AG09309 (cell line): ENCODE measurements at regions not wholly inside any gene's neighbourhood (a gene's known extent, or its start where the extent isn't known, plus 50 kb on each side); places are given as distances from the start of the nearest gene placed in this dataset.

Experiments
- DNase-seq: peaks from one replicate; pipeline ENCODE4 v3.0.0-alpha.2; 2010; ENCODE audit warnings: low read depth
- H3K4me3 ChIP-seq: 2 replicates; pipeline ENCODE4 v1.5.1; 2011; ENCODE audit warnings: mild to moderate bottlenecking, low read depth, low read length, moderate library complexity; ENCODE audit not compliant: control insufficient read depth
- CTCF ChIP-seq: IDR thresholded peaks from 2 replicates; pipeline ENCODE4 v1.5.1; 2011; ENCODE audit warnings: mild to moderate bottlenecking, low read depth, low read length, inconsistent platforms; ENCODE audit not compliant: insufficient read depth, control insufficient read depth; ENCODE audit errors: missing control alignments

GRCh38 chr4:11151500-11151899 lies 277.2 kb downstream of the HS3ST1 start:
- H3K4me3 ChIP-seq: no peak overlapping the region
- no peak for DNase-seq
- no peak for TF ChIP-seq CTCF

- no peak for TF ChIP-seq CTCF
- DNase-seq: no peak
- no peak overlapping the region for H3K4me3 ChIP-seq
Measured at GRCh38 chr4:11149612-11150259, 279.0 kb downstream of the HS3ST1 start.

- no peak for TF ChIP-seq CTCF
- H3K4me3 ChIP-seq: no peak overlapping the region
- DNase-seq: no peak
Measured at GRCh38 chr4:11139871-11140270, 288.8 kb downstream of the HS3ST1 start.

DNA sequence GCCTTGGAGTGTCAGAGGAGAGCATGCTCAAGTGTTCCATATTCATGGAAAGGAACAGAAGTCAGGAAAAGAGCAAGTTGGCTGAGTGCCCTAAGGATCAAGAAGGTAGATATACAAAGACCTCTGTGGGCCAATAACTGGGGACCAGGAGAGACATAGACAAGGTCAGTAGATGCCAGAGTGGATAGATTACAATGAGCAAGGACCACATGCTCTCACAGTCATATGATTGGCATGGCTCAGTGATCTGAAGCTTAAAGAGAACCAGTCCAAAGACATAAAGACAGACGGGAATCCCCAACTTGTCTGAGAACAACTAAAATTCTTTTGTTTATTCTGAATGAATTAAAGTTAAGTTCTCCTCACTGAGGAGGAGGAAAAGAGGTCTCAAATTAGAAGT lies 289.7 kb downstream of the HS3ST1 start:
- DNase-seq: no peak
- no peak for TF ChIP-seq CTCF
- no peak overlapping the region for H3K4me3 ChIP-seq

GRCh38 chr4:11134705-11135104 lies 294.0 kb downstream of the HS3ST1 start:
- no peak overlapping the region for H3K4me3 ChIP-seq
- TF ChIP-seq CTCF: no peak
- DNase-seq: no peak

DNA sequence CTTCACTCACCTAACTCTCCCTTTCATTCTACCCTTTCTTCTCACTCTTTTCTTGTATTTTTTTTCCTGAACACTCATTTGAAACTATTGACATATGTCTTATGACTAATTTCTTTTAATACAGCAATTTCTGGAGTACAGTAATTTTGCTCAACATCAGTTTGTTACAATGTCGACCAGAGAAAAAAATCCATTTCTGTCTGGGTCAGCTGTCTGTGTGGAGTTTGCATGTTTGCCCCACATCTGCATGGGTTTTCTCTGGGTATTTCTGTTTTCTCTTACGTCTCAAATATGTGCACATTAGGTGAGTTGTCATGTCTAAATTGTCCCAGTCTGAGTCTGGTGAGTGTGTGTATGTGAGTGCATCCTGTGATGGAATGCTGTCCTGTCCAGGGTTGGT lies 294.8 kb downstream of the HS3ST1 start:
- no peak for DNase-seq

More for the DNA sequence above, 294.8 kb downstream of the HS3ST1 start:
- no peak overlapping the region for H3K4me3 ChIP-seq
- no peak for TF ChIP-seq CTCF
